Aorta (tissue), 5 donors: ENCODE measurements at regions not wholly inside any gene's neighbourhood (a gene's known extent, or its start where the extent isn't known, plus 50 kb on each side); places are given as distances from the start of the nearest gene placed in this dataset.

Source experiments
- ATAC-seq: fragments of 200-7000 bp; cut with Tn5 transposase; one replicate; pipeline ENCODE4 v1.9.1; 2022; ENCODE audit warnings: moderate library complexity; ENCODE audit not compliant: low FRiP score
- DNase-seq, 2 donors: peaks; one replicate each; pipeline ENCODE4 v3.0.0-alpha.2; 2020
- H3K27ac ChIP-seq, 2 donors: one replicate each; pipeline ENCODE4 v1.5.1; 2013; ENCODE audit warnings: low read length in 2 of 2, mild to moderate bottlenecking in 2 of 2, moderate library complexity in 2 of 2, control low read depth in 1 of 2, inconsistent platforms in 1 of 2, low read depth in 1 of 2
- H3K27me3 ChIP-seq, 2 donors: one replicate each; pipeline ENCODE4 v1.6.1; 2013; ENCODE audit warnings: control low read depth in 1 of 2, low read length in 1 of 2, mild to moderate bottlenecking in 1 of 2, moderate library complexity in 1 of 2; ENCODE audit not compliant: insufficient read depth in 2 of 2, control insufficient read depth in 1 of 2
- H3K36me3 ChIP-seq, 2 donors: one replicate each; pipeline ENCODE4 v1.6.1; 2013; ENCODE audit warnings: control low read depth in 1 of 2, low read length in 1 of 2, mild to moderate bottlenecking in 1 of 2; ENCODE audit not compliant: insufficient read depth in 2 of 2, control insufficient read depth in 1 of 2
- H3K4me1 ChIP-seq, 2 donors: one replicate each; pipeline ENCODE4 v1.6.1; 2013; ENCODE audit warnings: low read length in 2 of 2, control low read depth in 1 of 2, mild to moderate bottlenecking in 1 of 2, moderate library complexity in 1 of 2; ENCODE audit not compliant: insufficient read depth in 2 of 2, control insufficient read depth in 1 of 2
- H3K4me3 ChIP-seq, 2 donors: one replicate each; pipeline ENCODE4 v1.5.1; 2013; ENCODE audit warnings: low read length in 2 of 2, control low read depth in 1 of 2, mild to moderate bottlenecking in 1 of 2
- H3K9me3 ChIP-seq: one replicate; pipeline ENCODE4 v1.6.1; 2013; ENCODE audit warnings: mild to moderate bottlenecking, low read length; ENCODE audit not compliant: control insufficient read depth
- WGBS, 2 donors: extraction: QIAGEN DNeasy Blood & Tissue Kit; methylation state at CpG; one replicate each; pipeline ENCODE4 v1.1.7; 2013; 5-methylcytosine and 5-hydroxymethylcytosine counted together
- intact Hi-C, 2 donors: fragments of 100-400 bp; cut with DNase I; formaldehyde crosslinking; loops; one replicate each; pipeline versions ENCODE4 v1.14.2 to v1.15.0; 2022
- donor health status: healthy with polysubstance abuse.
- donor health status: Bipolar disorder and iron deficiency.
- donor health status: DM: no; HTN: no; CAD: no.
- donor health status: DM: no; HTN: no; CAD: no.
- donor health status: DM: yes; HTN: yes; CAD: no.

DNA sequence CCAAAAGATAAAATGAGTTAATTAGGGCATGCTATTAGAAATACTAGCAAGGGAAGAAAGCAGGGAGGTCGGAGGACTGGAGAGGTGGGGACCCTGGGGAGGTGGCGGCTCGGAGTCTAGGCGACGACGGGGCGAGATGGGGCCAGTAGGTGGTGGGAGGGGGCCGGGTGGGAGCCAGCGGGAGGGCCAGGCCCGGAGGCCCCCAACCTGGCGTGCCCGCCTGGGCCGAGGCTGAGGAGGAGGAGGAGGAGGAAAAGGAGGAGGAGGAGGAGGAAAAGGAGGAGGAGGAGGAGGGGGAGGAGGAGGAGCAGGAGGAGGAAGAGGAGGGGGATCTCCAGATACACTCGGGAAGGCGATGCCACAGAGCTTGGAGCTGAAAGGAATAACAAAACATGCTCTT is 426.2 kb downstream of the NR2F2 start:
- Histone ChIP-seq H3K27me3 (no peaks in the 10 kb centered on the region), H3K27ac (no peak overlapping the region), H3K36me3 (no peaks in the 10 kb centered on the region), H3K4me1 (no peaks in the 10 kb centered on the region), H3K9me3 (no peaks in the 10 kb centered on the region), H3K4me3 (no peak overlapping the region)
- ATAC-seq (no peak), DNase-seq (no peak)
- WGBS, 2 donors, result 68 to 80% methylated on average over 9 to 14 of the region's 15 CpGs
- intact Hi-C loops, result no loop called here

DNA sequence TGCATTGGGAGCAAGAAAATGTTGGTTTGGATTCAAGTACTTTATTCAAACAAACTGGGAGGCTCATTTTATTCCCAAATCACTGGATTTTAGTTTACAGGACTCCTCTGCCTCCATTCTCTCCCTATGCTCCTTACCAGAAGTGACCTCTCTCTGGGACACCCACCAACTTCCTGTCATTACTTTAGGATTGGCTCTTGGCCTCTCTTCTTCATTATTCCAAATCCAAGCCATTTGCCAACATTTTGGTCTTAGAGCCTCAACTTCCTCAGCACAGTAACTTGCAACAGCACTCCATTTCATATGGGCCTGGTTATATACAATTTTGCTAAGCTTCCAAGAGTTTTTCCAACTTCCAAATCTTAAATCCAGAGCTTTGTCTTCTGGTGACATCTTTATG is 432.1 kb downstream of the NR2F2 start:
- Histone ChIP-seq H3K4me1 (no peaks in the 10 kb centered on the region), H3K4me3 (no peak overlapping the region), H3K9me3 (no peaks in the 10 kb centered on the region), H3K27me3 (no peaks in the 10 kb centered on the region), H3K36me3 (no peaks in the 10 kb centered on the region), H3K27ac (no peak overlapping the region)
- no peak for DNase-seq
- intact Hi-C loops, result no loop called here
- no peak for ATAC-seq

DNA sequence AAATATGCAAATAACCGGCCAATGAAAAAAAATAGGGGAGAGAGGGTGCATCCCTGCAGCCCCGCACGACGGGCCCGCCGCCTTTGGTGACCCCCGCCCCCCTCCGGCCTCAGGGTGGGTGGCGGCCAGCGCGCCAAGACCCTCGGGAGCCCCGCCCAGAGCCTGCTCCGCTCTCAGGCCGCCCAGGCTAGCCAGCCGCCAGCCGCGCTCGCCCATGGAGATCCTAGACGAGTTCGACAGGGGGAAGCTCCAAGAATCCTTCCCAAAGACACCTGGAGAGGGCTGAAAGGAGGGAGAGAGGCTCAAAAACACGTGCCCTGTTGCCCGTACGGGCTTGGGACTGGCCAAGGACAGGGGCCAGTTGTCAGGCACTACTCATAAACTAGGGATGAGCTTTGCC is 434.0 kb downstream of the NR2F2 start:
- Histone ChIP-seq H3K27me3 (no peaks in the 10 kb centered on the region), H3K9me3 (no peaks in the 10 kb centered on the region), H3K36me3 (no peaks in the 10 kb centered on the region), H3K4me3 (no peak overlapping the region), H3K27ac (no peak overlapping the region), H3K4me1 (no peaks in the 10 kb centered on the region)
- no peak for ATAC-seq
- no peak for DNase-seq
- intact Hi-C loops, result no loop called here
- WGBS, 2 donors, result 87 to 88% methylated on average over 24 of the region's 24 CpGs

DNA sequence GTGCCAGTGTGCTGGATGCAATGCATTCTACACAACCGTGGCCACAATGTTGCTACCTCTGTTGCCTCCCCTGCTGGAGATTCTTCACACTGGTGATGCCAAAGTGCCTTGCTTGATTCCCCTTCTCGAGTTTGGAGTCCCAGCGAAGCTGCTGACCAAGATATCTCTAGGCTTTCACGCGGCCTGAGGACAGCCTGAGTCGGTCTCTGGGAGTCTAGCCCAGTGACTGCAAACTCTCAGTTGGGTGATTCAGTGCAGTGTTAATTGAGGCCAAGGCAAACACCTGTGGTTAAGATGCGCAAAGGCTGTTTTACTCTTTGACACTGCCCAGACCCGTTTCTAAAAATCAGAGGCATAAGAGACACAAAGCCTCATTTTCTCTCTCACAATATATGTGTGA is 434.4 kb downstream of the NR2F2 start:
- 88 to 91% methylated on average over 8 of the region's 8 CpGs for WGBS, 2 donors
- Histone ChIP-seq H3K36me3 (no peaks in the 10 kb centered on the region), H3K27ac (no peak overlapping the region), H3K4me3 (no peak overlapping the region), H3K27me3 (no peaks in the 10 kb centered on the region), H3K9me3 (no peaks in the 10 kb centered on the region), H3K4me1 (no peaks in the 10 kb centered on the region)
- no peak for ATAC-seq
- intact Hi-C loops, result no loop called here
- DNase-seq, result no peak

DNA sequence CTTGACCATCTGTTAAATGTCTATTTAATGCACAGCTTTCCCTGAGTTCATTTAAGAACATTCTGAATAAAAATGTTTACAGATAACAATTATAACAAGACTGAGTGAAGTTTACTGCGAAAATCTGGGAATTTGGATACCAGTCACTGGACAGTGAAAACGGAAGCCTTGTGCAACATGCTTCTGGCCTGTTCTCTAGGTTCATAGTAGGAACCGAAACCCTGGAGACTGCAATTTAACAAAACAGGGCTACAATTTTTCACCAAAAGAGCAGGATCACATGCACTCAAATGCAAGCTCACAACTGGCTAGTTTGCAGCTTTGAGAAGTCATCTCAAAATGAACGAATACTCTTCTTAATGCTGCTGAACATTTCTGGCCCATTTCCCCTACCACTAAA is 435.9 kb downstream of the NR2F2 start:
- intact Hi-C loops, result no loop called here
- Histone ChIP-seq H3K36me3 (no peaks in the 10 kb centered on the region), H3K27me3 (no peaks in the 10 kb centered on the region), H3K4me3 (no peak overlapping the region), H3K27ac (no peak overlapping the region), H3K4me1 (no peaks in the 10 kb centered on the region), H3K9me3 (no peaks in the 10 kb centered on the region)
- DNase-seq (no peak), ATAC-seq (no peak)
- 84 to 87% methylated on average over 4 of the region's 4 CpGs for WGBS, 2 donors

DNA sequence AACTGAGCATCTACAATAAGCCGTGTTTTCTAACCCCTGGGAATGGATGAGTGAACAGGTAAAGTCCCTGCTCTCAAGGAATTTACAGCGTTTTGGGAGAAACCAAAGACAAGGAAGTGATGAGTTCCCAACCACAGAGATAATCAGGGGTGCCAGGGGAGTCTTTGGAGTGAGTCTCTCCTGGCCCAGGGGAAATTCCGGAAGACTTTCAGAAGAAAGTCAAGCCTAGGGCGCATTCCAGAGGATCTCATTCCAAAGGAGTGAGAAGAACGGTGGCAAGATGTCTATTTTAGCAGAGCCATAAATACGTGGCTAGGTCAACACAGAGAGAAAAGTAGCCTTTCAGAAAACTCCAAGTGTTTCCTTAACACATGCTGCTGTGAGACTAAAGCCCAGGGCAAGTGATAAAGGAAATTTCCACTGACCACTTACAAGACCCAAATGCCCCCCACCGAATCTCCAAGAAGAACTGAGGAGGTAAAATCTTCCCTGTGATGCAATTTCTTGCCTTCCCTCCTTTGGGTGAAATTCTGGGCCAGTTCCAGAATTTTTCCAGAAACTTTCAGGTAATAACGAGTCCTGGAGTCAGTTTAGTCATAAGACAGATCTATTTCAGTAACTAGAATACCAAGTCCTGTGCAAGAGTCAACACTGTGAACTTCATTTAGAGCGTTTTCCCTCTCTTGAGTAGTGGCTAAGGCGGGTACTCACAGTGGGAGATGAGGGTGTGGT is 437.4 kb downstream of the NR2F2 start:
- Histone ChIP-seq H3K36me3 (no peaks in the 10 kb centered on the region), H3K4me3 (no peak overlapping the region), H3K9me3 (no peaks in the 10 kb centered on the region), H3K4me1 (no peaks in the 10 kb centered on the region), H3K27me3 (no peaks in the 10 kb centered on the region), H3K27ac (no peak overlapping the region)
- DNase-seq (no peak), ATAC-seq (no peak)
- 47 to 57% methylated on average over 10 of the region's 10 CpGs for WGBS, 2 donors
- intact Hi-C loops, result no loop called here

DNA sequence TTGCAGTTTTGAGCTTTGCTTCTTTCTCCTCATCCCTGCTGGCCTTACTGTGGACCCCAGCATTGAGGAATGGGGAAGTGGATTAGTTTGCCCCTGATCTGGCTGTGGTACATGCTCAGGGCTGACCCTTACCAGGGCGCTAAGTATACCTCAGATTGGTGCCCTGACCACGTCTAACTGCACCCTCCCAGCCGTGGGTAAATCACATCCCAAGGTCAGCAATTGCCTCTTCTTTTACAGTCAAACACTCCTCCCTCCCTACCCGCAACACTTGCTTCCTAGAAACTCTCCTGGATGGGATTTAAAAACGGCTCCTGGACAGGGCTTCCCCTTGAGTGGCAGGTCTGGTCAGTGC is 437.9 kb downstream of the NR2F2 start:
- no peak for ATAC-seq
- no peaks in the 10 kb centered on the region for H3K4me1 ChIP-seq
- H3K27me3 ChIP-seq, result no peaks in the 10 kb centered on the region
- H3K9me3 ChIP-seq, result no peaks in the 10 kb centered on the region
- 50 to 70% methylated on average over 5 of the region's 5 CpGs for WGBS, 2 donors
- H3K4me3 ChIP-seq, result no peak overlapping the region
- DNase-seq, result no peak
- no peak overlapping the region for H3K27ac ChIP-seq
- no peaks in the 10 kb centered on the region for H3K36me3 ChIP-seq
- intact Hi-C loops, result no loop called here

DNA sequence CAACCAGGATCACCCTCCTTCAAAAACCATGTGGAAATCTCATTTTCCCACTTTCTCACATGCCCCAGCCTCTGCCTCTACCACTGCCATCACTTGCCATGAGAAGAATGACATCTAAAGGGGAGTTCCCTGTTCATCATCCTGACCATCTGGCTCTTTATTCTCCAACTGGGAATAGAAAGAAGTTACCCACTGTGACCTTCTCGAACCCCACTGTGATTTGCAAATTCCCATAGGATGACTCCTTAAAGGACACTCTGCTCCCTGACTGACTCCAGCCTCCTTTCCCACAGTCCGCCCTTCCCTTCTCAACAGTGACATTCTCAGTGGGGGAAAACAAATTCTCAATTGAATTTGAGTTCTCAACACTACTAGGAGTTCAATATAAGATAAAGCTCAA is 440.5 kb downstream of the NR2F2 start:
- H3K27me3 ChIP-seq, result no peaks in the 10 kb centered on the region
- no peak overlapping the region for H3K4me3 ChIP-seq
- DNase-seq, result no peak
- 58 to 59% methylated on average over 2 of the region's 2 CpGs for WGBS, 2 donors
- H3K9me3 ChIP-seq, result no peaks in the 10 kb centered on the region
- no peaks in the 10 kb centered on the region for H3K4me1 ChIP-seq
- no peaks in the 10 kb centered on the region for H3K36me3 ChIP-seq
- no peak for ATAC-seq
- intact Hi-C loops, result no loop called here
- H3K27ac ChIP-seq, result no peak overlapping the region

DNA sequence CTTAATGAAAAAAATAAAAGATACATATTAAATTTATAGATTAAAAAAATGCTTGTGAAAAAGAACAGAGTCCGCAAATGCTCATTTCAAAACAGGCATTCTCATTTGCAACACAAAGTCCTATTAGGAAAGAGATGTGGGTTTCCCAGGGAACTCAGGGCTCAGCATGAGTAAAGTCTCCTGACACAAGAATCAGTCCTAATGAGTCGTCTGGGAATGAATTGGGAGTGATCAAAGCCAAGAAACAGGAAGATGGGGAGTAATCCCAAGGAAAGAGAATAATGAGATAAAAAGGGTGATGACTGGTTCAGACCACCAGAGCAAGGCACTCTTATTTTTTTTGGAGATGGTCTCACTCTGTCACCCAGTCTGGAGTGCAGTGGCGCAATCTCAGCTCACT is 443.7 kb downstream of the NR2F2 start:
- H3K36me3 ChIP-seq, result no peaks in the 10 kb centered on the region
- H3K9me3 ChIP-seq, result peaks cover 3% of the 10 kb centered on the region
- DNase-seq (no peak), ATAC-seq (no peak)
- H3K27ac ChIP-seq, result no peak overlapping the region
- no peaks in the 10 kb centered on the region for H3K4me1 ChIP-seq
- no peak overlapping the region for H3K4me3 ChIP-seq
- 69 to 75% methylated on average over 3 of the region's 3 CpGs for WGBS, 2 donors
- intact Hi-C loops, result no loop called here
- no peaks in the 10 kb centered on the region for H3K27me3 ChIP-seq
